Stimulated activated CD4-positive, alpha-beta T cell treated with anti-CD3 and anti-CD28 coated beads, Interleukin-15, amount 100 ng/mL, for 48 hours (primary cell): ENCODE measurements at regions not wholly inside any gene's neighbourhood (a gene's known extent, or its start where the extent isn't known, plus 50 kb on each side); places are given as distances from the start of the nearest gene placed in this dataset.
"Not testable (repeated sequence)": the region's sequence is repeated elsewhere in the genome, so short reads cannot be mapped to it uniquely, and the experiment has no call there.

ENCODE experiments used
- DNase-seq, 2 donors: peaks; one replicate each; pipeline ENCODE4 v3.0.0-alpha.2; 2020; ENCODE audit warnings: low read depth in 2 of 2

DNA sequence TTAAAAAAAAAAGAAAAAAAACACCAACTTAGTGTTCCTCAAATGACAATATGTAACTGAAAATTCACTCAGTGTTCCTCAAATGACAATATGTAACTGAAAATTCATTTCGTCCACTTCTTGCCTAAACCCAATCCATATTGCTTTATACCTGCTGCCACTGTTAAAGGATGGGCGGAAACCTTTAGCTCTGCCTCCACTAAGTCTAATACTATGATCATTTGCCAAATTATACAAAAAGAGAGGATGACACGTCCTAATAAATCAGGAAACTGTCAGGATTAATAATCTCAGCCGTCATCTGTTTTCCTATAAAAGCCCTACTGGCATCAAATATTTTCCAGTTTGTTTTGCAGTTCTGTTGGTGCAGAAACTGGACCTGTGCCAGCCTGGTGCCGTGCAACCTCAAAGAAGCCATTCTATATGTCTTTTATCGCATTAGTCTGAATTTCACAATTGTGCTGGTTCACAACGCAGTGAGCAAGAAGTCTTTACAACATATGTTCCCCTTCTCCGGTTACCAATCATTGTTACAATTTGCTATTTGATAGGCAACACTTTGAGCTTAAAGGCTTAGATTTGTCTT, 160.4 kb upstream of the KCNH8 start:
- no peak for DNase-seq

DNA sequence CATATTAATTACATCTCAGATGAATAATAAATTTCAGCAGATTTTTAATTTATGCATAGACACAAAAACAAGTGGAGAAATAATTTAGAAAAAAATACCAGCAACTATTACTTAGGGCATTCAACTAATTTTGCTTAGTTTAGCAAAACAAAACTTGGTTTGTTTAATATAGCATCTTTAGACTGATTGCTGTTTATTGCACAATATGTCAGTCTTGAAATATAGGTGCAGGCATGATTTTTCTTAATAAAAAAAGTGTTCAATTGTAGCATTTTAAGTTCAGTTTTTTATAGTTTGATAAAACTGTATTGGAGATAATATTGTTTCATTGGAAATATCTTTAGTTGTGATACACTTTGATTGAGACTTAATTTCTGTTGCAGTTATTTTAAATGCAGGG, 161.2 kb upstream of the KCNH8 start:
- DNase-seq = no peak

DNA sequence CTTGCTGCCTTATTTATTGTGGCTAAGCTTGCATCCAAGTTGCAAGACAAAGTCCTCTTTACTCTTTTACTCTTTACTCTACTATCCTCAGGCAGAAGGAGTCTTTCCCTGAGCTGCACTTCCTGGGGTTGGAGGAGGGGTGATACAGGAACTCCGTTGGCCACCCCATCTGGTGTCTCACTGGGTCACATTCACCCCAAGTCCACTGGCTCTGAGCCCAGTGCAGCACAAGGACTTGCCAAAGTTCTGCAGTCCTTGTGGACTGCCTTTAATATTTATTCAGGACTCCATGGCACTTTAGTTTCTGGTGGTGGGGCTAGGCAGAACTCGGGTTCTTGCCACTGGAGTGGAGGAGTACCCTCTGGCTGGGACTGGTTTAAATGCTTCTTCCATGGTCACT, 165.4 kb upstream of the KCNH8 start:
- DNase-seq = no peak

DNA sequence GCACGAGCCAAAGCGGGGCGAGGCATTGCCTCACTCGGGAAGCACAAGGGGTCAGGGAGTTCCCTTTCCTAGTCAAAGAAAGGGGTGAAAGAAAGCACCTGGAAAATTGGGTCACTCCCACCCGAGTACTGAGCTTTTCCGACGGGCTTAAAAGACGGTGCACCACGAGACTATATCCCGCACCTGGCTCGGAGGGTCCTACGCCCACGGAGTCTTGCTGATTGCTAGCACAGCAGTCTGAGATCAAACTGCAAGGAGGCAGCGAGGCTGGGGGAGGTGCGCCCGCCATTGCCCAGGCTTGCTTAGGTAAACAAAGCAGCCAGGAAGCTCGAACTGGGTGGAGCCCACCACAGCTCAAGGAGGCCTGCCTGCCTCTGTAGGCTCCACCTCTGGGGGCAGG, 172.2 kb upstream of the KCNH8 start:
- not testable (repeated sequence) for DNase-seq

DNA sequence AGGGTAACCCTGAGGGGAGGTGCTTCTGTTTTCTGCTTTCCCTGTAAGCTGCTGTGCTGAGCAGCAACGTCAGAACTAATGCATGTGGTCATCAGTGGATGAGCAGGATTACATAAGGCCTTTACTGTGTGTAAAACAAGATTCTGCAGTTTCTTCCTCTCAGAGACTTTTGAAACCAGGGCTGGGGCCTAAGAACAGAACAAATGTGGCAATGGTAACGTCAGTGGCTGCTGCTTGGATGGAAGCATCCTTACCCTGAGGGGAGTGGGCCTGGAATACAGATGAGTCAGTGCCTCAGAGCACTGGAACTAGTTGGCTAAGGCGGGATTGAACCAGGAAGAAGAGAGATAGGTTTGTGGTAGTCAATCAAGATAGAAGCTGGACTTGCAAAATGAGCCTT, 180.2 kb upstream of the KCNH8 start:
- DNase-seq = no peak

DNA sequence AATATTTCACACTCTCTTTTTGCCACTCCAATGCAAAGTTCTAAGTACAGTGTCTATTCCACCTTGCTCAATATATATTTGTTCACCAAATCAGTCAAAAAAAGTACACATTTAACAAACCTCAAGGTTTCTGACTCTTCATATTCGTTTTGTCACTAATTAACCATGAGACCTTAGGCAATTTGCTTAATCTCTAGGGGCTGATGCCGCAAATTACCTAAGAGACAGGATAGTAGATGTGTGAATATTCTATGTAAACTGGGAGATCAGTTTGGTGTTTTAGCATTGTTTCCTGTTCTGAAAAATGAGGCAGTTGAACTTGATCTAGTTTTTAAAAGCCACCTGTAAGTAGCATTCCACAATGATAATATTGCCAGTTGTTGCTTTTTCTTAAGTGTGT, 182.5 kb upstream of the KCNH8 start:
- no peak for DNase-seq

DNA sequence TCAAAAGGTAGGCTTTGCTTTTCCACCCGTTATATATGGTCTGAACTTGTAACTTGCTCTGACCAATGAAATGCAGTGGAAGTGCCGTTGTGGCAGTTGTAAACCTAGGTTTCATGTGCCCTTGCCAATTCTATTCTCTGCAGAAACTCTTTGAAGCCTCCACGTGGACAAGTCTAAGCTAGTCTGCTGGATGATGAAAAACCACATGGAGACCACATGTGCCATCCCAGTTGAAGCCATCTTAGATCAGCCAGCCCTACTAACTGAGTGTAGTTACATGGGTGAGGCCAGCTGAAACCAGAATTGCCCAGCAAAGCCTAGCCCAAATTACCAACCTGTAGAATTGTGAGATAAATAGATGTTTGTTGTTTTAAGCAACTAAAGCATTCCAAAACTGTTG, 183.7 kb upstream of the KCNH8 start:
- no peak for DNase-seq

DNA sequence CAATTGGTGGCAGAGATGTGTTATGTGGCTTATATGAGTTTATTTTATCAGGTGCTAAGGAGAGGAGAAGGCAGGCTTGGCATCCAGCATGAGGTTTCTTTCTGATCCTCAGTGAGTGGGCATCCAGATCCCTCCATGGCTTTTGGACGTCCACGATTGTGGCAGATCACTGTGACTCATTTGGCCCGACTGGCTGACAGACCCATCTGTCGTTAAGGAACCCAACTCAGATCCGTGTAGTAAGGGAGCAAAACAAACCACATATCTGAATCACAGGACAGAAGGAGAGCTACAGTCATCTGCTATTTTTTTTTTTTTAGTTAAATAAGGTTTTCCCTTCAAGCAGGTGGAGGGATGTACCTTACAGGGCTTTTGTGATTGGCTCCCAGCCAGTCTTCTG, 197.0 kb upstream of the KCNH8 start:
- DNase-seq = no peak

DNA sequence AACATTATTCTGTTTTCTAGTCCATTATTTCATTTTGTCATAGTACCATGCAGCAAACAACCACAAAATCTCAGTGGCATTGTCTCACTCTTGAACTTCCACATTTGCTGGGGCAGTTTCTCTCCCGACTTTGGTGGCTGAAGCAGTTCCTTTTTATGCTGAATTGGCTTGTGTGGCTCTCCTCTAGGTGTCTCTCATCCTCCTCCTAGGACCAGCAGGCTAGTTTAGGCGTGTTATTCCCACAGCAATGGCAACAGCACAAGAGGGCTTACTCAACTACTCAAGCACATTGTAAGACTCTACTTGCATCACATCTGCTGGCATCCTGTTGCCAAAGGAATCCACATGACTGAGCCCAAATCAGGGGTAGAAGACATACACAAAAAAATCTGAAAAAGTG, 201.8 kb upstream of the KCNH8 start:
- DNase-seq = no peak

DNA sequence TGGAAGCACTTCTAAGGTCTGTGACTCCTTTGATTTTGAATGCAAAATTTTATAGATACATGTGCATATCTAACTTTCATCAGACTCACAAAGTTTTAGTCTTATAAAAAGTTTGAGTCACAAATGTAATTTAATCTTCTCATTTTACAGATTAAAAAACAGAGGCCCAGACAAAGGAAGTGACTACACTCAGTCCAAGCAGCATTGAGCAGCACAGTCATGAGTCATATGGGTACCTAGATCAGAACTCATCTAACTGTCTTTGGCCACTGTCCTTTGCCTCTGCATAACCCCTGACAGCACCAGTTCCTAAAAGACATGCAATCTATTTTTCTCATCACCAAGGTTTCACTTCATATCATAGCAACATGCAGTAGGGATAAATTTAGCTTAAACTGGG, 210.7 kb upstream of the KCNH8 start:
- DNase-seq = no peak

DNA sequence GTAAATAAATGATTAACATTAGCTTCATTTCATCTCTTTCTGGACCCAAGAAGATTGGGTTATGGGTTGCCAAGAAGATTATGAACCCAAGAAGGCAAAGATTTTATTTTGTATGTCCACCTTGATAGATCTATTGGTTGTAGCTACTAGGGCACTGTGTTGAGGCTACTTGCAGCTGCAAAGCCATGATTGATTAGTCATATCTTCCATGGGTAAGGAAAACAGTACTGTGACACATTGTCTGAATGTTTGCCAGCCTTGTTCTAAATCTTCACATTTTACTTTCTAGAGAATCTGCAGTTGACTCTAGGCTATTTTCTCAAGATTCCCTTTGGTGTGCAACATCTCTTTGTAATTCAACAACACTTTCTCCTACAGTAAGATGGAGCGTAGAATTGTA, 229.2 kb upstream of the KCNH8 start:
- DNase-seq = no peak

DNA sequence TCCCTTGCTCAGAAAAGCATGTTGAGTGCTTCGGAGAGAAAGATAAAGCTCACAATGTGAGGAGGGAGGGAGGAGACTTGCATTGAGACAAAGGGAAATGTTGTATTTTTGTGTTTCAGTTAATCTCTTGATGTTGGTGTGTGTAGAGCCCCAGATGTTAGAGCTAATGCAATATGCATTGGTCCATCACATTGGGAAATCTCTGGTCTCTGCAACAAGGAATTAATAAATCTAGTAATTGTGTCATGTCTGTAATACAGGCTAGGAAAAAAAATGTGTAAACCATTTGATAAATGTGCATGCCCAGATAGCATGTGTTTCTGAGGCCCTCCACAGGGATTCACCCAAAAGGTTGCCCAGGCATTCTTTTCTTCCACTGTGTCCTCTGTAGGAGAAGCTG, 230.4 kb upstream of the KCNH8 start:
- DNase-seq = no peak

DNA sequence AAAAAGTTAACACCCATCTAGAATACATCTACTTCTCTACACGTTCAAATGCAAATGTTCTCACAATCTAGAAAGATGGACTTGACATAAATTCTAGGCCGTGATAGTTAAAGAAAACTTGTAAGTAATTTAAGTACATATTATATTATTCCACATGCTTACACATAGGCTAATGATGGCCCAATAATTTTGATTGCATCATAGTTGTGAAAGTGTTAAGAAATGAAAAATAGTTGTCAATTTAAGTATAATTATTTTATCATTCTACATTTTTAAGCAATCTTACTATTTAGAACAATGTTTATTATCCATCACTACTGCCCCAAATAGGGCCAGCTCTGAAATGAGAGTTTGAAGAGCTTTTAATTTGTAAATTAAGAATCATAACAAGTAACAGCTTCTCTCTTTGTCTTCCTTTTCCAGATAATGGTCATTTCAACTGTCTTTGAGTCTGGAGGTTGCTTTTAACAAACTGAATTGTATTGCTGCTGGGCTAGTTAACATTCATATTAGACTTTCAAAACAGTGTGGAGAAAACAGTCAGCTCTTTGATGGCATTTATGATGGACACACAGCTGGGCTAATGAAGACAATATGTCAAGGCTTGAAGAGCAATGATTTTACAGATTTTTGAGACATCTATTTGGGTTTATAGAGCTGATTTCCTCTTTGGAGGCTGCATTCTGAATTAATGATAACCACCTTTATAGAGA, 246.1 kb upstream of the KCNH8 start:
- no peak for DNase-seq

DNA sequence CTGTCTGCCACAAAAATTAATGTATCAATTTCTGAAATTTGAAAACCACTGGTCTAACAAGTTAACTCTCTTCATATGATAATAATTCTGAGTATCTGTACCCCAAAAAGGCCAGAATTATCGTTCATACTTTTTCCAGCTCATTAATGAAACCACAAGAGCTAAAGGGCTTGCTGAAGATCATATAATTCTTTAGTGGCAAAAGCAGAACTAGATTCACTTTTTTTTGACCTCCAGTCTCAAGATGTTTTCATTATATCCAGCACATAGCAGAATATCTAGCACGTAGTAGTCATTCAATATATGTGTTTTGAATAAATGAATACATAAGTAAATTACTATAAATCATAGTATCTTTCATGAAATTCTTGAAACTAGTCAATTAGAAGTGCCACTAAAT, 246.7 kb upstream of the KCNH8 start:
- DNase-seq = no peak

DNA sequence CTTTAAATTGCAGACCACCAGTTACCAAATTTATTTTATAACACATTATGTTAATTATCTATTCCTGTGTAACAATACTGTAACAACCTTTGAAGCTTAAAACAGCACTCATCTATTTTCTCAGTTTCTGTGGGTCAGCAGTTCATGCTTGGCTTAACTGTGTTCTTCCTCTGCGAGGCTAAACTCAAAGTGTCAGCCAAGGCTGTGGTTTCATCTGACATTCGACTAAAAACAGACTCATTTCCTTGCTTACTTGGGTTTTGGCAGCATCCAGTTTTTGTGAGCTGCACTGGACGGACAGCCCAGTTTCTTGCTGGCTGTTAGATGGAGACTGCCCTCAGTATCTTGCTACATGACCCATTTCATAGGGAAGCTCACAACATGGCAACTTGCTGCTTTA, 247.3 kb upstream of the KCNH8 start:
- DNase-seq = no peak

DNA sequence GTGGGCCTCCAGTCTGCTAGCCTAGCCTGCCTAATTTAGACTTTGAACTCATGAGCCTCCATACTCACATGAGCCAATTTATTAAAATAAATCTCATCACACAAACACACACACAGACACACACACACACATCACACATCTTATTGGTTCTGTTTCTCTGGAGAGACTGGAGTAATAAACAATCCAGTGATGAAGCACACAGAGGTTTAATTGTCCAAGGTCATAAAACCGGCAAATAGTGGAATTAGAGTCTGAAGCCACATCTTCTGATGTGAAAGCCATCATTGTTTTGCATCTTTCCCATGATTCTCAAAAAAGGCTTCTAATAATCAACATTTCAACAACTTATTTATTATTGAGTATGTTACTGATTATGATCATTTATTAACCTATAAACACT, 249.4 kb upstream of the KCNH8 start:
- no peak for DNase-seq

DNA sequence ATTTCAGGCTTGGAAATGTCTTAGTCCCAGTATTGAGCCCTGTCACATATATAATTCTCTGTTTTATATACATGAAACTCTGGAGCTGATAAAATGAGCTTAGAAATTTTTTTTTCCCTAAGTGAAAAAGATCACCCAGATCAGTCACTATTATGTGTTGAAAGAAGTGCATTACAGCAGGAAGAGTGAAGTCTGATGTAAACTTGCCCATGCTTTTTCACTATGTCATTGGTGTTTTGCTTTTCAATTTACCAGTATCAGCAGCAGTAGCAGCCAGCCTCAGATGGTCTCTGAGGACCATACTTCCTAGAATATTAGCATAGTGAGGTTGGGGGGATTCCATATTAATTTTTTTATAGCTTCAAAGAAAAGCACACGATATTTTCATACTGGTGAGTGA, 255.6 kb upstream of the KCNH8 start:
- DNase-seq = no peak

DNA sequence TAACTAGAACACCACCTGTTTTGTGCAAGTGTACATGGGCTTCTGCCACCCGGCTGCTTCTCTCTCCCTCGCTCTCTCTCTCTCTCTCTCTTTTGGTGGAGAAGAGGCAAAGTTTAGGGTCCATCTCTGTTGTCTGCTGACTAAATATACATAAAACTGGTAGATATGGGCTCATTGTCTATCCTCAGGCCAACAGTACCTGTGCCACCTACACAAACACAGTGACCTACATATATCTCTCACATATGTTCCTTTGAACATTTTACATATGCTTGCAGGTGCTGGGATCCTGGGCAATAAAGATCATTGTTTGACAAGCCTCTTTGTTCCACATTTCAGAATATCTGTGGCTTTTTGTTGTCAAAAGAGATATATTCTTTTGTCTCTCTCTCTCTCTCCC, 256.3 kb upstream of the KCNH8 start:
- DNase-seq = no peak

DNA sequence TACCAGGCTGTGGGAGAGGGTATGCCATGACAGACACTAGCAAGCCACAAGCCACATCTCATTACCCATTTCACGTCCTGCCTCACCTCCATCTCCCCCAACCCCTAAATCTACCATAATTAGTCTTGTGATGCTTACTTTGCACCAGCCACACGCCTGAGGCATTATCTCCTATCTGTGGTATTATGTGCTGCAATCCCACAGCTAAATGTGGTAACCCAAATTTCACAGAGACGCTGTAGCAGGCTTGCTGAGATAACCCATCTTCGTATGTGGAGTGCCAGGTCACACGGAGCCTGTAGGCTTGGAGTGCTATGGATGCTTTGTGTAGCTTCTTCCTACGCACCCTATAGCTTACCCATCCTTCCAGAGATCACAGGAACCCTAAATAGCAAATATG, 256.7 kb upstream of the KCNH8 start:
- DNase-seq = no peak

DNA sequence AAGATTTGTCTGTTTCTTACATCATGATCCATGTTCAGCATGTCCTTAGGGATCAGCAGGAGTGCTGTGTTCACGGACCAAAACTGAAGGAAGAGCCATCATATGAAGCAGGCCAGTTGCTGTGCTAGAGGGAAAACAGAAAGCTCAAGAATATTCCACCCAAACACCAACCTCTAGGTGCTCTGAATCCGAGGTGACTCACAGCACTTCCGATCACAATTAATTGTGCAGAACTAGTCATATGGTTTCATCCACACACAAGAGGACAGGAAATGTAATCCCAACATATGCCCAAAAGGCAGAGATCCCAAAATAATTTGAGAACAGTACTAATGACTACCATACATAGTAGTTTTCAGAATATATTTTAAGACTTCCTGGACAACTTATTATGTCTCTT, 257.9 kb upstream of the KCNH8 start:
- DNase-seq = no peak

DNA sequence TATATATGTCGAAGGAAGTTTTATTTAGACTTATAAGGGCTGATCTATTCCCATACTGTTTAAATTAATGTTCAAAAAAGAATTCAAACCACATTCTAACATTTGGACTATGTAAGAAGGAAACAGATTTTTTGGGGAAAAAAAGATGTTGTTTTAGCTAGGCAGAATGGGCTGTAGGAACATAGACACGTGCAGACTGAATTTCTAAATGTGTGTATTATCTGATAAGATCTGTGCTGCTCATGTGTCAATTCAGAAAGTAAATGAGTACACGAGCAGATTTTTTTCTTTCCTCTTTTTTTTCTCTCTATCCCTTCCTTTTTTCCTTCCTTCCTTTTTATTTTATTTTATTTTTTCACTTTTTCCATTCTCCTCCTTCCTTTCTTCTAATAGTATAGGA, 259.5 kb upstream of the KCNH8 start:
- no peak for DNase-seq

DNA sequence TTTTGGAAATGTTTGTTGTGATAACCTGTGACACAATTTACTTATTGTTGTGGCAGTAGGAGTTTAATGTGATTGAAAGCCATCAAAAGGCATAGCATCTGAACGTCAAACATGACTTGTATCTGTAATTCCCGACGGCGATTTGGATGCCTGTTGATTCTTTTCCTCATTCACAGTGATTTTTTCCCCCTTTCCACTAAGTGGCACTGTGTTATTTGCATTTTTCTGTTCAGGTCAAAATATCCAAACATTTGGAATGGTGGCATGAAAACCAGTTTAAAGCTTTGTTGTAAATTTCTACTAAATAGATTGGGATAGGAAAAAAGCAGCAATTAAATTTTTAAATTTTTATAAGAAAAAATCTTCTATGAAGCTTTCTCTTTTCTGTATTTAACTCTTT, 259.9 kb upstream of the KCNH8 start:
- DNase-seq = no peak

DNA sequence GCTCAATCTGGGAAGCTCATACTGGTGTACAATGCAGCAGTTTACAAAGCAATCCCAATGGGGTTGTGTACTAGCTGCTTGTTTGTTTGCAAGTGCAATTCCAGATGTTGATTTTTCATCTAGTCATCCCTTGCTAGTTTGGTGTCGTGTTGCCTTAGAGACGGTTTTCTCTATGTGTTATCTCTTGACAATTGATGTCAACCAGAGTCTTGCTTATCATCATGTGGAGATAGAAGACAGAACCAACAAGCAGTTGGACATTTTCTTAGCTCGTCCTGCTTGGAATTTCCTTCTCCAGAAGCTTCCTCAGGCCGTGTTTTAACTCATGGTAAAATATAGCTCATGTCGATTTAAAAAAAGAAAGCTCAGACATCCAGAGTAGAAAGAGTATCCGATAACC, 262.0 kb upstream of the KCNH8 start:
- DNase-seq = no peak

DNA sequence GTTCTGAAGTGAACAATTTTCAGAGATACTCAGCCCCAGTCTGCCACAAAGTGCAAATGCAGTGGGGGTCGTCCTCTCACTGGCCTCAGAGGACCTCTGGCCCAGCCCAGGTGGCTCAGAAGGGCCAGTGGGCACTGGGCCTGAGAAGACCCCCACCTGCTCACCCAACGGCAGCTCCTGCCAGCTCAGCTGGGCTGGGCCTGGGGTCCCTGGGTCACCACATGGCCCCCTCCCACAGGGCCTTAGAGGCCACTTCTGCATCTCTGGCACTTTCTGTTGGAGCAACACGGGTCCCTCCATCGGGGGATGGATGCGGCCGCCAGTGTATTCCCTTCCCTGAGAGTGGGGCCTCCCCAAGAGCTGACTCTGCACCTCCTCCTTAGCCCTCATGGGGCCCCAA, 262.7 kb upstream of the KCNH8 start:
- DNase-seq = no peak
